GM19240 (cell line): ENCODE measurements at regions not wholly inside any gene's neighbourhood (a gene's known extent, or its start where the extent isn't known, plus 50 kb on each side); places are given as distances from the start of the nearest gene placed in this dataset.
"Not testable (repeated sequence)": the region's sequence is repeated elsewhere in the genome, so short reads cannot be mapped to it uniquely, and the experiment has no call there.

Source experiments
- DNase-seq: peaks from one replicate; pipeline ENCODE4 v3.0.0; 2011; ENCODE audit warnings: low spot score; ENCODE audit not compliant: insufficient read length

GRCh38 chr10:3317553-3318479 lies 145.2 kb upstream of the PITRM1 start:
- DNase-seq = not testable (repeated sequence)

- not testable (repeated sequence) for DNase-seq
Measured at GRCh38 chr10:3314445-3315085, 142.0 kb upstream of the PITRM1 start.

DNA sequence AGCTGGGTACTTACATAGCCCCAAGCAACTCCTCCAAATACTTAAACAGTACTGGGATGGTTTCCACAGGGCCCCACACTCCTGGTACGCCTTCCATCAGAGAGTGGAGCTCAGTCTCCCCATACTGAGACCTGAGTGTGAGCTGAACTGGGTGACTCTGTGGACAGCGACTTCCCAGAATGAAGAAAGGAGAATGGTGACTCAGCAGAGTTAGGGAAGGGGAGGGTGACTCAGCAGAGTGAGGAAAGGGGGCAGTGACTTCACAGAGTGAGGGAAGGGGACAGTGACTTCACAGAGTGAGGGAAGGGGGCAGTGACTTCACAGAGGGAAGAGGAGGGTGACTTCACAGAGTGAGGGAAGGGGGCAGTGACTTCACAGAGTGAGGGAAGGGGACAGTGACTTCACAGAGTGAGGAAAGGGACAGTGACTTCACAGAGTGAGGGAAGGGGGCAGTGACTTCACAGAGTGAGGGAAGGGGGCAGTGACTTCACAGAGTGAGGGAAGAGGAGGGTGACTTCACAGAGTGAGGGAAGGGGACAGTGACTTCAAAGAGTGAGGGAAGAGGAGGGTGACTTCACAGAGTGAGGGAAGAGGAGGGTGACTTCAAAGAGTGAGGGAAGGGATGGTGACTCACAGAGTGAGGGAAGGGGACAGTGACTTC lies 141.3 kb upstream of the PITRM1 start:
- not testable (repeated sequence) for DNase-seq

DNA sequence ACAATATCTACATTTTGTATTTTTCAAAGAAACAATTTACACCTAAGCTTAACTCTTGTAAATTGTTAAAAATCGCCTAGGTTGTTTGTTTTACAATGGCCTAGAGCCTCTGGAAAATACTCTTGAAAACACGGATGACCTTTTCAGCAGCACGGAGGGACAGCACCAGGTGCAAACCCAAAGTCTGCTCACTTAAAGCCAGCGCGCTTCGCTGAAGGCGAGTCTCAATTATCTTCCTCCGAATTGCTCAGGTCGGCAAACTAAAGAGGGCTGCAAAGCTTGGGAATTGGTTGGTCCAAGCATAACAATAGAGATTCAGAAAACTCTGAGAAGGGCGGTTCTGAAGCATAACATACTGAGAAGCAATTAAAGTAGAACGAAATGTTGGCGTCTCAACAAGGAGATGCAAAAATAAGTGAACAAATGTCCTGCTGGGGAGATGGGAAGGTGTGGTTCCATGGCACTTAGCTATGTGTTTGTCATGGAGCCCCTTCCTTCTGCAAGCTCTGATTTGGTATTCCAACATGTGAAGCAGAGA lies 139.9 kb upstream of the PITRM1 start:
- DNase-seq = no peak

- no peak for DNase-seq
Measured at GRCh38 chr10:3310016-3310784, 137.6 kb upstream of the PITRM1 start.

DNA sequence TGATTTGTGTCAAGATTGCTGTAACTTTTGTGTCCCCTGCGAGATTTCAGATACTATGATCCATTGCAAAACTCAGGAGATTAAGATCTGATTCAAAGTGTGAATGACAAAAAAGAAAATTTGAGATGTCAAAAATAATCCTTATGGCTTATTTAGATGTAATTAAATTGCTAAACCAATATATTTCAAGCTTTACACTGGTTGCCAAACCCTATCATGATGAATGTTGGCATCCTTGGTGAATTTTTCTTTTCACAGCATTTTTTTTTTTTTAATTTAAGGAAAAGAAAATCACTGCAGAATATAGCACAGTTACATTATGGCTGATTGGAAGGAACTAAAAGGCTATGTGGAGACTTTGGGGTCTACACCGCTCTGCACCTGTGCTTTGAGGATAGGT lies 133.5 kb upstream of the PITRM1 start:
- no peak for DNase-seq

DNA sequence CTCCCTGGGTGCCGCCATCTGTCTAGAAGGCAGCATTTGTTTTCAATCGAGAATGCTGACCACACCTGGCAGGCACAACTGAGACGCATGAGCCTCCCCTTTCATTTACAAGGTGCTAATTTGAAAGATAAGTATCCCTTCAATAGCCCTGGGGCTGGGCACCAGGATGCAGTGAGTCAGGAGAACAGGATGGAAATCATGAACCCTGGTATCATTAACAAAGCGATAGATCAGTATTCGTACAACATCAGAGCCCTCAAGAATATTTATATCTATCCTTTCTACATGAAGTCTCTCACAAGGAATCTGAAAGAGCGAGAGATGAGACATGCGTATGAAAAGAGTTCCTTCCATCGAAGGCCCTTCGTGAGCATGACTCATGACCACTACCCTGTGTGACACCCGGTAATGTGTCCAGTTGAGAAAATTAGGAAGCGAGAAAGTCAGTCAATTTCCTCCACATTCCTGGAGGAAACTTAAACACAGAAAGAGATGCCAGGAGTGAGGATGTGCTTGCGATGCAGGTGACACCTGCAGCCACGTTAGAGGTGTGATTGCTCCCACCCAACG lies 123.1 kb upstream of the PITRM1 start:
- DNase-seq = no peak

- DNase-seq = no peak
Measured at GRCh38 chr10:3294919-3295581, 122.5 kb upstream of the PITRM1 start.

- DNase-seq = no peak
Measured at GRCh38 chr10:3293581-3294431, 121.2 kb upstream of the PITRM1 start.

DNA sequence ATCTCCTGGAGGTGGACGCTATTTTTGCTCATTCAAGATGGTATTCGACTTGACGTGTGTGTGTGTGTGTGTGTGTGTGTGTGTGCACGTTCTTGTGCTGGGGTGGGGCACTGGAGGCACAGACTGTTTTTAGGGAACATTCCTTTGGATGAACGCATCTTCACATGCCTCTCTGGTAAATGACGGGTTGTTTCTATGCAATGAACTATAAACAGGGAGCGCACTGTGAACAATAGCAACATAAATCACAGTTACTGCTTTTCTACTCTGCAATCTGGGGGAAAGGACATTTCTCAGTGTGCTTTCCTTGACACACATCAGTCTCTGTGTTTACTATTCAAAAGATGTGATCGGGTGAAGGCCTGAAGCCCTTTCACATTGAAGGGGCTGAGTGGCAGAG lies 120.1 kb upstream of the PITRM1 start:
- DNase-seq = no peak

- no peak for DNase-seq
Measured at GRCh38 chr10:3290550-3290949, 118.0 kb upstream of the PITRM1 start.

DNA sequence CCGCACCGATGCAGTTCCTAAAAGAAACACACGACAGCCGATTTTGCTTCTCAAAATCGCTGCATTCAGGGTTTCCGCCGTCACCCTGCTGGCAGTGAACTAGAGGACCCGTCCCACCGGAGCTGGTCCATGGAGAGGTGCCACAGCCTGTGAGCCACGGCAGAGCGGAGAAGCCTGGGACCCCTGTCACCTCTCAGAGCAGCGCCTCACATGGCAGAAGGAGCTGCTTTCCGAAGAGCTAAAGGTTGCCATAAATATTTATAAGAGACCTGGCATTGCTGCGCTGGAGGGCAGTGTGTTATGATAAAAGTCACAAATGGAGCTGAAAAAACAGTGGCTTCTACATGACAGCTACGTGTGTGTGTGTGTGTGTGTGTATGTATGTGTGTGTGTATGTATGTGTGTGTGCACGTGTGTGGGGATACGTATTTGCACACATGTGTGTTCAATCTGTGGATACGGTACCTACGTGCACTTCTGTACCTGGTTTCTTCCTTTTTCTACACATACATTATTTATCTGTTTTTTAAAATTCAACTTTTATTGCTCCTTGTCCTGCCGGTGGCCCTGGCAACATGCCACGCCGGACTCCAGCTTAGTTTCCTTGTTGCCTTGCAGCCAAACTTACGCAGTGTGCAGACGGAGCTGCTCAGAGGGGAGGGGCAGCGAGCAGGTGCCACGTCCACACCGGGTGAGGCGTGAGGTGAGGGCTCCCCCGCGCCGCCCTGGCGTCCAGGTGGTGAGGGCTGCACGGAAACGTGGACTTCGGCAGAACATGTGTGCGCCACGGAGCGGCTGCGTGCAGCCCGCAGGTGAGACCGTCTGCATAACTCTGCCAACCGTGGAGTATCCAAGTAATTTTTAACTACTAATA lies 115.2 kb upstream of the PITRM1 start:
- no peak for DNase-seq

DNA sequence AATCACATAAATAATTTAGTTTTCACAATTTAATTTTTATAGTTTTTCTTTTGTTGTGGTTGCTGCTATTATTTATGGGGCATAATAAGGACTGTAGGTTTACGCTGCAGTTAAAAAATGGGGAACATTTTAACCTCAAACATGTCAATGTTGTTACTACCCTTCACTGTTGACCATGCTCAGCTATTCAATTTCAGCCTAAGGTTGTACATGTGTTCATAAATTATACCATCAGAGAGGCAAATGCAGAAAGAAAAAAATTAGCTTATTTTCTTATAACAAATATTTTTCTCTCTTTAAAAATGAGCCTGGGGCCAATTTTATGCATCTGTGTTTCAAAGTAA lies 110.1 kb upstream of the PITRM1 start:
- no peak for DNase-seq

GRCh38 chr10:3281941-3282673 lies 109.5 kb upstream of the PITRM1 start:
- DNase-seq = no peak

DNA sequence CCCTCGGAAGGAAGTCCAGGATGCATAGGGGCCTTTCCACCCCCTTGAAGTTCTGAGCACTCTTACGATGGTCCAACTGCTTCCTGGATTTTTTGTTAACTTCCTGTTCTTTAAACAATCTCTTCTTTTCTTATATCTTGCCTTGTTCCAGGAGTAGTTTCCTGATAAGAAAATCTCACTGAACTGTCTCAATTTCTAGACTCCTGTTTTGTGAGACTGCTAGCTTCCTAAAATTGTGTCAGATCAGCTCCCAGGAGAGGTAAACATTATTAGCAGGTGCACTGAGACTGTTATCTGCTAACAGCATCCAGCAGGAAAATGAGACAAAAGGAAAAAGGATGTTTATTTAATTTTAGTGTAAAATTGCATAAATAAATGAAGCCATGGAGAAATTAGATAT lies 106.2 kb upstream of the PITRM1 start:
- DNase-seq = no peak

- no peak for DNase-seq
Measured at GRCh38 chr10:3277566-3277965, 105.0 kb upstream of the PITRM1 start.

DNA sequence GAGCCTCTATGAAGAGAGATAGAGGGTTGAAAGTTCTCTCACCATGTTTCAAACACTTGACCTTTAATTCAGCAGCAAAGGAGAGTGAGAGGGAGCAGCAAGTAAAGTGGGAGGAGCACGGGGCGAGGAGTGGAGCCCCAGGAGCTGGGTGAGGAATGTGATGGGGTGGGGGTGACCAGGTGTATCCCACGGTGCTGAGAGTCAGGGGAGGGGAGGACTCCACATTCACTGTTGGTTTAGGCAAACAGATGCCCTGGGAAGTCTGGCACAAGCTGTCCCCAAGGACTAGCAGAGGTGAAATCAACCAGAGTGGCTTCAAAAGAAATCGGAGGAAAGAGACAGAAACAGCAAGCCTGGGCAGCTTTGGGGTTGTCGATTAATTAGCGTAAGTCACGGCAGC lies 101.8 kb upstream of the PITRM1 start:
- no peak for DNase-seq

DNA sequence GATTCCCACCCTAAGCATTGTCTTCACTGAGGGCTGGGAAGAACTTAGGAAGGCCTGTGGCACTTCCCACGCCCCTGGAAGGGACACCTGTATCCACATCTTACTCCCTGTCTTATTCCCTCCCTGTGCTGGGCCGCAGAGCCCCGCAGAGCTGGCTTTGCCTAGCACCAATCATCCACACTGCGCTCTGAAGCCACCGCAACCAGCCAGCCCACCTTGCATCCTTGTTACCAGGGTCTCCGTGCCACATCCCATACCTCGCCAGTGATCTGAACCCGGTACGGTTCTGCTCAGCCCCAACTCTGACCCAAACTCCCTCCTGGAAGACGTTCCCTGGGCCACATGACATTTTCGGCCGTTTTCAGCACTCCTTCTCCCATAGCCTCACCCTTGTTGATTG lies 101.4 kb upstream of the PITRM1 start:
- DNase-seq = no peak
